HUES6 (cell line): ENCODE measurements at regions not wholly inside any gene's neighbourhood (a gene's known extent, or its start where the extent isn't known, plus 50 kb on each side); places are given as distances from the start of the nearest gene placed in this dataset.

Experiments used
- H3K27ac ChIP-seq: 2 replicates; pipeline ENCODE4 v1.7.0; 2013; ENCODE audit warnings: low read depth, mild to moderate bottlenecking, low read length, inconsistent platforms
- H3K27me3 ChIP-seq: 2 replicates; pipeline ENCODE4 v1.6.1; 2013; ENCODE audit warnings: low read length; ENCODE audit not compliant: control insufficient read depth, insufficient read depth
- H3K36me3 ChIP-seq: 2 replicates; pipeline ENCODE4 v1.6.1; 2013; ENCODE audit warnings: low read length; ENCODE audit not compliant: control insufficient read depth, insufficient read depth
- H3K4me1 ChIP-seq: 2 replicates; pipeline ENCODE4 v1.6.1; 2013; ENCODE audit warnings: low read length; ENCODE audit not compliant: control insufficient read depth, insufficient read depth
- H3K4me3 ChIP-seq: 2 replicates; pipeline ENCODE4 v1.5.1; 2013; ENCODE audit warnings: low read depth, low read length
- H3K9ac ChIP-seq: one replicate; pipeline ENCODE4 v1.6.1; 2013; ENCODE audit warnings: mild to moderate bottlenecking, low read length
- H3K9me3 ChIP-seq: 2 replicates; pipeline ENCODE4 v1.6.1; 2013; ENCODE audit warnings: low read depth, low read length; ENCODE audit not compliant: control insufficient read depth, insufficient read depth

- Histone ChIP-seq H3K27ac (no peak overlapping the region), H3K4me1 (peaks cover 3% of the 10 kb centered on the region), H3K9me3 (no peaks in the 10 kb centered on the region)
Measured at GRCh38 chr9:24438876-24439275, 106.8 kb downstream of the IZUMO3 start.

GRCh38 chr9:24436761-24437160, 108.9 kb downstream of the IZUMO3 start:
- H3K4me3 ChIP-seq, result no peak overlapping the region
- no peaks in the 10 kb centered on the region for H3K27me3 ChIP-seq
- H3K4me1 ChIP-seq, result peaks cover 3% of the 10 kb centered on the region
- peak overlapping the region; percentile 75; the same call in 1 of the 2 replicates for H3K27ac ChIP-seq
- no peak overlapping the region for H3K9ac ChIP-seq
- no peaks in the 10 kb centered on the region for H3K9me3 ChIP-seq
- no peaks in the 10 kb centered on the region for H3K36me3 ChIP-seq

More at GRCh38 chr9:24438876-24439275, 106.8 kb downstream of the IZUMO3 start:
- no peak overlapping the region for H3K4me3 ChIP-seq
- no peak overlapping the region for H3K9ac ChIP-seq
- no peaks in the 10 kb centered on the region for H3K27me3 ChIP-seq
- no peaks in the 10 kb centered on the region for H3K36me3 ChIP-seq

- H3K4me3 ChIP-seq, result no peak overlapping the region
- H3K9me3 ChIP-seq, result no peaks in the 10 kb centered on the region
- H3K27ac ChIP-seq, result no peak overlapping the region
- no peaks in the 10 kb centered on the region for H3K27me3 ChIP-seq
- H3K4me1 ChIP-seq, result peaks cover 3% of the 10 kb centered on the region
- H3K9ac ChIP-seq, result no peak overlapping the region
- H3K36me3 ChIP-seq, result no peaks in the 10 kb centered on the region
Measured at GRCh38 chr9:24434183-24434582, 111.5 kb downstream of the IZUMO3 start.

- no peak overlapping the region for H3K27ac ChIP-seq
- H3K4me1 ChIP-seq, result no peaks in the 10 kb centered on the region
- no peak overlapping the region for H3K4me3 ChIP-seq
Measured at GRCh38 chr9:24416136-24416535, 129.6 kb downstream of the IZUMO3 start.

GRCh38 chr9:24413651-24414050, 132.0 kb downstream of the IZUMO3 start:
- H3K9me3 ChIP-seq, result peaks cover 4% of the 10 kb centered on the region; the same call in 1 of the 2 replicates
- H3K4me1 ChIP-seq, result no peaks in the 10 kb centered on the region
- H3K4me3 ChIP-seq, result no peak overlapping the region
- H3K27ac ChIP-seq, result no peak overlapping the region
- H3K36me3 ChIP-seq, result no peaks in the 10 kb centered on the region
- no peak overlapping the region for H3K9ac ChIP-seq
- H3K27me3 ChIP-seq, result no peaks in the 10 kb centered on the region

More at GRCh38 chr9:24416136-24416535, 129.6 kb downstream of the IZUMO3 start:
- Histone ChIP-seq H3K9ac (no peak overlapping the region), H3K36me3 (no peaks in the 10 kb centered on the region), H3K27me3 (no peaks in the 10 kb centered on the region), H3K9me3 (no peaks in the 10 kb centered on the region)

- no peak overlapping the region for H3K9ac ChIP-seq
- no peak overlapping the region for H3K27ac ChIP-seq
- no peaks in the 10 kb centered on the region for H3K27me3 ChIP-seq
- H3K4me3 ChIP-seq, result no peak overlapping the region
- no peaks in the 10 kb centered on the region for H3K4me1 ChIP-seq
- no peaks in the 10 kb centered on the region for H3K36me3 ChIP-seq
- H3K9me3 ChIP-seq, result peaks cover 7% of the 10 kb centered on the region
Measured at GRCh38 chr9:24398466-24398865, 147.2 kb downstream of the IZUMO3 start.

- no peak overlapping the region for H3K4me3 ChIP-seq
- no peak overlapping the region for H3K27ac ChIP-seq
- no peaks in the 10 kb centered on the region for H3K36me3 ChIP-seq
- H3K4me1 ChIP-seq, result 0 out of 2 replicates have a peak, but pooled peaks cover 6% of the 10 kb centered on the region
- 0 out of 2 replicates have a peak, but pooled peaks cover 4% of the 10 kb centered on the region for H3K9me3 ChIP-seq
- no peaks in the 10 kb centered on the region for H3K27me3 ChIP-seq
- H3K9ac ChIP-seq, result no peak overlapping the region
Measured at GRCh38 chr9:24391095-24391494, 154.6 kb downstream of the IZUMO3 start.

GRCh38 chr9:24385077-24385476, 160.6 kb downstream of the IZUMO3 start:
- Histone ChIP-seq H3K27ac (no peak overlapping the region), H3K27me3 (no peaks in the 10 kb centered on the region), H3K9ac (no peak overlapping the region), H3K4me1 (no peaks in the 10 kb centered on the region), H3K36me3 (no peaks in the 10 kb centered on the region), H3K9me3 (no peaks in the 10 kb centered on the region), H3K4me3 (no peak overlapping the region)

GRCh38 chr9:24382566-24382965, 163.1 kb downstream of the IZUMO3 start:
- no peak overlapping the region for H3K4me3 ChIP-seq

GRCh38 chr9:24381205-24381604, 164.5 kb downstream of the IZUMO3 start:
- H3K27ac ChIP-seq, result no peak overlapping the region
- H3K9ac ChIP-seq, result no peak overlapping the region
- H3K4me3 ChIP-seq, result no peak overlapping the region
- H3K36me3 ChIP-seq, result no peaks in the 10 kb centered on the region
- H3K27me3 ChIP-seq, result no peaks in the 10 kb centered on the region
- H3K4me1 ChIP-seq, result no peaks in the 10 kb centered on the region
- H3K9me3 ChIP-seq, result peaks cover 9% of the 10 kb centered on the region

More at GRCh38 chr9:24382566-24382965, 163.1 kb downstream of the IZUMO3 start:
- Histone ChIP-seq H3K4me1 (no peaks in the 10 kb centered on the region), H3K9ac (no peak overlapping the region), H3K27me3 (no peaks in the 10 kb centered on the region), H3K36me3 (no peaks in the 10 kb centered on the region), H3K9me3 (peaks cover 5% of the 10 kb centered on the region; the same call in 1 of the 2 replicates), H3K27ac (no peak overlapping the region)

- H3K4me1 ChIP-seq, result no peaks in the 10 kb centered on the region
- no peaks in the 10 kb centered on the region for H3K27me3 ChIP-seq
- no peak overlapping the region for H3K27ac ChIP-seq
- no peak overlapping the region for H3K4me3 ChIP-seq
- no peak overlapping the region for H3K9ac ChIP-seq
- peaks cover 3% of the 10 kb centered on the region; the same call in 1 of the 2 replicates for H3K9me3 ChIP-seq
- no peaks in the 10 kb centered on the region for H3K36me3 ChIP-seq
Measured at GRCh38 chr9:24359046-24359445, 186.7 kb downstream of the IZUMO3 start.

- Histone ChIP-seq H3K4me1 (no peaks in the 10 kb centered on the region), H3K36me3 (no peaks in the 10 kb centered on the region), H3K4me3 (no peak overlapping the region), H3K27me3 (no peaks in the 10 kb centered on the region), H3K27ac (no peak overlapping the region), H3K9me3 (peaks cover 3% of the 10 kb centered on the region; the same call in 1 of the 2 replicates), H3K9ac (no peak overlapping the region)
Measured at GRCh38 chr9:24351973-24352372, 193.7 kb downstream of the IZUMO3 start.
